Heart left ventricle (tissue), 16 donors: ENCODE measurements at regions not wholly inside any gene's neighbourhood (a gene's known extent, or its start where the extent isn't known, plus 50 kb on each side); places are given as distances from the start of the nearest gene placed in this dataset.

Source experiments
- ATAC-seq, 4 donors: fragments of 200-7000 bp; cut with Tn5 transposase; one replicate each; pipeline ENCODE4 v1.9.1; 2020 to 2022; ENCODE audit warnings: moderate library complexity in 4 of 4, mild to moderate bottlenecking in 3 of 4, moderate number of reproducible peaks in 1 of 4
- DNase-seq, 5 donors: peaks; one replicate each; pipeline ENCODE4 v3.0.0-alpha.2; 2020
- H3K27ac ChIP-seq, 12 donors: fragments of 200-600 bp; sonication (generic) in 4 of 12; one replicate each; pipeline versions ENCODE4 v1.5.0 to v1.8.0; 2016 to 2022; ENCODE audit warnings: mild to moderate bottlenecking in 2 of 12
- H3K27me3 ChIP-seq, 9 donors: fragments of 200-600 bp; sonication (generic) in 2 of 9; one replicate each; pipeline versions ENCODE4 v1.5.1 to v1.8.0; 2016 to 2022; ENCODE audit warnings: mild to moderate bottlenecking in 3 of 9
- H3K36me3 ChIP-seq, 9 donors: fragments of 200-600 bp; sonication (generic) in 2 of 9; one replicate each; pipeline versions ENCODE4 v1.5.0 to v1.8.0; 2018 to 2022; ENCODE audit warnings: mild to moderate bottlenecking in 2 of 9
- H3K4me1 ChIP-seq, 12 donors: fragments of 200-600 bp; sonication (generic) in 4 of 12; one replicate each; pipeline versions ENCODE4 v1.5.0 to v1.8.0; 2016 to 2022; ENCODE audit warnings: mild to moderate bottlenecking in 3 of 12
- H3K4me3 ChIP-seq, 12 donors: fragments of 200-600 bp; sonication (generic) in 4 of 12; one replicate each; pipeline versions ENCODE4 v1.5.0 to v1.8.0; 2017 to 2022; ENCODE audit warnings: mild to moderate bottlenecking in 9 of 12, moderate library complexity in 4 of 12
- H3K9me3 ChIP-seq, 12 donors: fragments of 200-600 bp; sonication (generic) in 4 of 12; one replicate each; pipeline versions ENCODE4 v1.5.0 to v1.8.0; 2016 to 2022; ENCODE audit warnings: mild to moderate bottlenecking in 1 of 12
- POLR2A ChIP-seq, 2 donors: fragments of 450-650 bp; IDR thresholded peaks; one replicate each; pipeline ENCODE4 v1.6.1; 2017; ENCODE audit warnings: antibody characterized with exemption in 2 of 2, mild to moderate bottlenecking in 2 of 2, moderate library complexity in 2 of 2
- WGBS, 4 donors: extraction: QIAGEN DNeasy Blood & Tissue Kit in 2 of 4; methylation state at CpG; one replicate each; pipeline versions ENCODE4 v1.1.5 to v1.1.7; 2013 to 2018; 5-methylcytosine and 5-hydroxymethylcytosine counted together
- intact Hi-C, 10 donors: fragments of 100-400 bp; cut with DNase I; formaldehyde crosslinking; loops; one replicate each; pipeline versions ENCODE4 v1.11.1 to v1.14.2; 2022
- TF ChIP-seq, protein P1 (sequence below), 12 donors: fragments of 200-600 bp; sonication (generic) in 4 of 12; IDR thresholded peaks; one replicate each; pipeline versions ENCODE4 v1.5.0 to v1.8.0; 2018 to 2022; ENCODE audit warnings: antibody characterized with exemption in 12 of 12, mild to moderate bottlenecking in 5 of 12
- donor health status: ischemic (EF 13 %, LVEDD 7.1; RV severe dilation, severe dysfunction).
- donor health status: healthy with polysubstance abuse.
- donor health status: DM: no; HTN: yes; CAD: no.
- donor health status: DM: no; HTN: no; CAD: no.
- donor health status: ischemic (EF 25% LVEDD 6.9; RV normal size, moderate dysfunction).
- donor health status: ischemic (EF 25% LVEDD 5.7; RV mildly dilated, moderate dysfunction).
- donor health status: healthy.
- donor health status: DM: yes; HTN: yes; CAD: no.
- donor health status: ischemic (EF 35%, LVEDD 5.7; RV mildly dilated, moderate dysfunction).
- donor health status: nonischemic (EF 11% LVEDD 7.7; RV severe dilation, severe dysfunction).
- donor health status: DM: yes; HTN: yes; CAD: no.
- donor health status: PGD.
- donor health status: ischemic (EF 29% LVEDD 5.4; RV normal size, mild dysfunction).
- donor health status: nonischemic (EF 23%, LVEDD 6.1; RV moderate dilation, normal function).

DNA sequence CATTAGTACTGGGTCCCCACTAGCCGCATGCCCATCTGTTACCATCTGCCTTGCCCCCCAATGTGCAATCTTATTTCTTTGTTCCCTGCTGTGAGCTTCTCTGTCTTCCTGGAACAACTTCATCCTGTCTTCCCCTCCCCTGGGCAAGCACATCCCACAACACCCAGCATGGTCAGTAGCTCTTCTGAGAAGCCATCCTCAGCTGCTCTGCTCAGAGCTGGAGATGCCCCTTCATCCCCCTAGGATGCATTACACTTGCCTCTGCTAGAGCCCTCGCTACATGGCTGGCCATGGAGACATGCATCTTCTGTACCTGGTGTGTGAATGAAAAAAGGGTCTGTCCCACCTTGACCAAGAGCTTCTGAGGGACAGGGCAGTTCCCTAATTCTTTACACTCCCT is 141.2 kb downstream of the CDC5L start:
- intact Hi-C loops, result no loop called here
- DNase-seq (no peak), ATAC-seq (no peak)
- WGBS, 4 donors, result 68 to 93% (median 80%) methylated on average over 2 of the region's 2 CpGs
- no peaks in the 10 kb centered on the region for H3K4me1 ChIP-seq
- peaks cover 0 to 7% (median 0%) of the 10 kb centered on the region in 12 donors for H3K9me3 ChIP-seq
- no peak overlapping the region for H3K4me3 ChIP-seq
- H3K36me3 ChIP-seq, result no peaks in the 10 kb centered on the region
- no peak overlapping the region for H3K27ac ChIP-seq
- H3K27me3 ChIP-seq, result no peaks in the 10 kb centered on the region
- no peak for TF ChIP-seq POLR2A (IDR thresholded peaks at IDR 0.05)
- TF ChIP-seq, protein P1, sequence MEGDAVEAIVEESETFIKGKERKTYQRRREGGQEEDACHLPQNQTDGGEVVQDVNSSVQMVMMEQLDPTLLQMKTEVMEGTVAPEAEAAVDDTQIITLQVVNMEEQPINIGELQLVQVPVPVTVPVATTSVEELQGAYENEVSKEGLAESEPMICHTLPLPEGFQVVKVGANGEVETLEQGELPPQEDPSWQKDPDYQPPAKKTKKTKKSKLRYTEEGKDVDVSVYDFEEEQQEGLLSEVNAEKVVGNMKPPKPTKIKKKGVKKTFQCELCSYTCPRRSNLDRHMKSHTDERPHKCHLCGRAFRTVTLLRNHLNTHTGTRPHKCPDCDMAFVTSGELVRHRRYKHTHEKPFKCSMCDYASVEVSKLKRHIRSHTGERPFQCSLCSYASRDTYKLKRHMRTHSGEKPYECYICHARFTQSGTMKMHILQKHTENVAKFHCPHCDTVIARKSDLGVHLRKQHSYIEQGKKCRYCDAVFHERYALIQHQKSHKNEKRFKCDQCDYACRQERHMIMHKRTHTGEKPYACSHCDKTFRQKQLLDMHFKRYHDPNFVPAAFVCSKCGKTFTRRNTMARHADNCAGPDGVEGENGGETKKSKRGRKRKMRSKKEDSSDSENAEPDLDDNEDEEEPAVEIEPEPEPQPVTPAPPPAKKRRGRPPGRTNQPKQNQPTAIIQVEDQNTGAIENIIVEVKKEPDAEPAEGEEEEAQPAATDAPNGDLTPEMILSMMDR (IDR thresholded peaks at IDR 0.05), result no peak

GRCh38 chr6:44529146-44529905 is 141.8 kb downstream of the CDC5L start:
- WGBS, 4 donors, result 62 to 79% (median 65%) methylated on average over 10 to 11 of the region's 11 CpGs
- Histone ChIP-seq H3K27ac (no peak overlapping the region), H3K4me3 (no peak overlapping the region), H3K4me1 (no peaks in the 10 kb centered on the region), H3K27me3 (no peaks in the 10 kb centered on the region), H3K9me3 (peaks cover 0 to 3% (median 0%) of the 10 kb centered on the region in 12 donors), H3K36me3 (no peaks in the 10 kb centered on the region)
- DNase-seq (no peak), ATAC-seq (no peak)
- intact Hi-C loops, result no loop called here
- TF ChIP-seq, protein P1 (IDR thresholded peaks at IDR 0.05), result no peak

- H3K27ac ChIP-seq, result no peak overlapping the region
- intact Hi-C loops, result no loop called here
- TF ChIP-seq, protein P1 (IDR thresholded peaks at IDR 0.05), result no peak
- no peak for TF ChIP-seq POLR2A (IDR thresholded peaks at IDR 0.05)
- DNase-seq, result peak in 1 of 5 donors; percentile 29
- H3K27me3 ChIP-seq, result peaks cover 0 to 2% (median 0%) of the 10 kb centered on the region in 9 donors
- H3K4me1 ChIP-seq, result no peaks in the 10 kb centered on the region
- no peak overlapping the region for H3K4me3 ChIP-seq
- H3K36me3 ChIP-seq, result no peaks in the 10 kb centered on the region
- H3K9me3 ChIP-seq, result no peaks in the 10 kb centered on the region
- WGBS, 4 donors, result 82 to 90% (median 83%) methylated on average over 7 to 8 of the region's 8 CpGs
- peak; percentile 22 to 75 (median 44) for ATAC-seq
Observed at GRCh38 chr6:44530209-44530909, 142.9 kb downstream of the CDC5L start.

GRCh38 chr6:44530910-44531234 is 143.4 kb downstream of the CDC5L start:
- H3K9me3 ChIP-seq, result no peaks in the 10 kb centered on the region
- WGBS, 4 donors, result 90 to 97% (median 91%) methylated on average over 2 to 3 of the region's 3 CpGs
- peak in 1 of 4 donors; percentile 27 for ATAC-seq

More at GRCh38 chr6:44530910-44531234, 143.4 kb downstream of the CDC5L start:
- intact Hi-C loops, result no loop called here
- H3K4me3 ChIP-seq, result no peak overlapping the region
- H3K27ac ChIP-seq, result no peak overlapping the region
- no peaks in the 10 kb centered on the region for H3K4me1 ChIP-seq
- TF ChIP-seq POLR2A (IDR thresholded peaks at IDR 0.05), result no peak
- TF ChIP-seq, protein P1 (IDR thresholded peaks at IDR 0.05), result no peak
- peaks cover 0 to 2% (median 0%) of the 10 kb centered on the region in 9 donors for H3K27me3 ChIP-seq
- H3K36me3 ChIP-seq, result no peaks in the 10 kb centered on the region
- DNase-seq, result no peak
